ENCODE measurements at regions not wholly inside any gene's neighbourhood (a gene's known extent, or its start where the extent isn't known, plus 50 kb on each side); places are given as distances from the start of the nearest gene placed in this dataset.
"Not testable (repeated sequence)": the region's sequence is repeated elsewhere in the genome, so short reads cannot be mapped to it uniquely, and the experiment has no call there.

DNA sequence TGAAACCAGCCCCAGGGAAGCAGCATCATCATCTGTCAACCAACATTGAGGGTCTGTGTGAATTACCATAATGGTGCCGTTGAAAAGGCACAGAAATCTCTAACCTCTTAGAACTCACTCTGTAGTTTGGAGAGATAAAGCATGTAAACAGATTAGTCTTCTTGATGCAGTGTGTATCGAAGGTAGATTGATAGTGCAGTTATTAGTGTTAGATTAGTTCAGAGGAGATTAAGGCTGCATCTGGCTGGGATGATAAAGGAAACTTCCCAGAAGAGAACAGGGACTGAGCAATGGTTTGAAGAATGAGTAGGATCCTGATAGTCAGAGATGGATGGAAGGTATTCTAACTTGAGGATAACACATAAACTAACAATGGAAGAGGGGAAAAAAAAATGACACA is 651.5 kb downstream of the TLE1 start:
- DNase-seq (ENCODE audit: low read depth in 4 of 4, low spot score in 3 of 4): no peak

- no peak for DNase-seq (ENCODE audit: low read depth in 4 of 4, low spot score in 3 of 4)
These were observed 653.7 kb downstream of the TLE1 start for GRCh38 chr9:81035601-81036000.

DNA sequence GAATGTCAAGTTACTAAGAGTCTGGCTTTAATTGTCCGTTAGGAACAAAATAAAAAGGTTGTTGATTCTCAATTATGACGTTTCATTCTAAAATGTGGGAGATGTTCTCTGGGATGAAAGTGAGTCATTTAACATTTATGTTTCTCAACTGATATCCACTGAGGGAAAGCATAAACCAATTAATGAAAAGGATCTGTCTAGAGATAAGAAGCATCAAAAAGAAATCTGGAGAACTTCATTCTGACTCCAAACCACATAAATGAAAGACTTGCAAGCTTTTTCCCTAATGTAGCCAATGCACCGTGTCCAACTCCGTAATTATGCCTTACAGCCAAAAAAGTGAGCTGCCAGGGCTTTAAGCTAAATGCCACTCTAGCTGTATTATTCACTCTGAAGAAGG is 654.2 kb downstream of the TLE1 start:
- no peak for DNase-seq (ENCODE audit: low read depth in 4 of 4, low spot score in 3 of 4)

- DNase-seq (ENCODE audit: low read depth in 4 of 4, low spot score in 3 of 4): no peak
These were observed 656.5 kb downstream of the TLE1 start for GRCh38 chr9:81032831-81033230.

GRCh38 chr9:81032030-81032572 is 657.2 kb downstream of the TLE1 start:
- DNase-seq (ENCODE audit: low read depth in 4 of 4, low spot score in 3 of 4): no peak

DNA sequence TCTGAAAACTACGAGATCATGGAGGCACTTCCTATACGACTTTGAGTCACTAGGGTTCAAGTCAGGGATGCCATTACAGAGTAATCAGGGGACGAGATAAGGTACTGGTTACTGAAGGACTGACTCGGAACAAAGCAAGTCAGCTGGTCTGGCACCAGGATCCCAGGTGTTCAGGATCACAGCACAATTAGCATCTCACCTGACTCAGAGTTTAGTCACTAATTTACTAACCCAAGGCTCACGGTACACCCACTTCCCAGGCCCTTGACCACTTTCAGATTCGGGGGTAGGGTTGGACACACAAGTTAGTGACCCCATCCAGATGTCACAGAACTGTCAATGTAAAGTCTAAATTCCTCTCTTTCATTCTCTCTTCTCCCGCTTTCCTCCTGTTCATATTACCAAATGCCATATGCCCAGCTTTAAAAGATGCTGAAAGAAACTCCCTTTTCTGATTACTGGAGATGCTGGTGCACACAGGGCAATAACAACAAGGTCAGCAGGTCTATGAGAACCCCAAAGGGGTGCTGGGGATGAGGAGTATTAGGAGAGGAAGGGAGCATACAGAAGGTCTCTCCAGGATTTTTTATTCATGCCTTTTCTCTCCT is 657.8 kb downstream of the TLE1 start:
- DNase-seq (ENCODE audit: low read depth in 4 of 4, low spot score in 3 of 4): no peak

GRCh38 chr9:81030027-81030426 is 659.3 kb downstream of the TLE1 start:
- no peak for DNase-seq (ENCODE audit: low read depth in 4 of 4, low spot score in 3 of 4)

- no peak for DNase-seq (ENCODE audit: low read depth in 4 of 4, low spot score in 3 of 4)
These were observed 660.8 kb downstream of the TLE1 start for GRCh38 chr9:81028504-81028903.

- no peak for DNase-seq (ENCODE audit: low read depth in 4 of 4, low spot score in 3 of 4)
These were observed 667.2 kb downstream of the TLE1 start for GRCh38 chr9:81022177-81022576.

DNA sequence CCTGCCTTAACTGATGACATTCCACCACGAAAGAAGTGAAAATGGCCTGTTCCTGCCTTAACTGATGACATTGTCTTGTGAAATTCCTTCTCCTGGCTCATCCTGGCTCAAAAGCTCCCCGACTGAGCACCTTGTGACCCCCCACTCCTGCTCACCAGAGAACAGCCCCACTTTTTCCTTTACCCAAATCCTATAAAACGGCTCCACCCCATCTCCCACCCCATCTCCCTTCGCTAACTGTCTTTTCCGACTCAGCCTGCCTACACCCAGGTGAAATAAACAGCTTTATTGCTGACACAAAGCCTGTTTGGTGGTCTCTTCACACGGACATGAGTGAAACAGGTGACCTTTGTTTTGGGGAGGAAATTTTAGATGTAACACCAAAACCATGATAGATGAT is 674.4 kb downstream of the TLE1 start:
- DNase-seq (ENCODE audit: low read depth in 4 of 4, low spot score in 3 of 4): not testable (repeated sequence)

GRCh38 chr9:81013191-81013590 is 676.2 kb downstream of the TLE1 start:
- DNase-seq (ENCODE audit: low read depth in 4 of 4, low spot score in 3 of 4): not testable (repeated sequence)

- no peak for DNase-seq (ENCODE audit: low read depth in 4 of 4, low spot score in 3 of 4)
These were observed 686.4 kb downstream of the TLE1 start for GRCh38 chr9:81002906-81003305.

DNA sequence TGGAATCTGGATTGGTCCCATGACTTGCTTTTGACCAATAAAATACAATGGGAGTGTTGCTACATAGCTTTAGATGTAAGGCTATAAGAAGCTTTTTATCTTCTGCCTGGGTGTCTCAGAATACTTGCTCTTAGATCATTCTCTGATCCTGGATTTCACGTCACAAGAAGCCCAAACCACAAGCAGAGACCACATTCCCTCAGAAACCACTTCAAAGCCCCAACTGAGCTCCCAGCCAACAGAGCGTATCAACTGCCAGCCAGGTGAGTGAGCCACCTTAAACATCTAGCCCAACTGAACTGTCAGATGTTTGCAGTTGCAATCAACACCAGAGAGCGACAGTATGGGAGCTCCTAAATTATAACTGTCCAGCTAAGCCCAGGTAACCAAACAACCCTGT is 687.1 kb downstream of the TLE1 start:
- no peak for DNase-seq (ENCODE audit: low read depth in 4 of 4, low spot score in 3 of 4)

DNA sequence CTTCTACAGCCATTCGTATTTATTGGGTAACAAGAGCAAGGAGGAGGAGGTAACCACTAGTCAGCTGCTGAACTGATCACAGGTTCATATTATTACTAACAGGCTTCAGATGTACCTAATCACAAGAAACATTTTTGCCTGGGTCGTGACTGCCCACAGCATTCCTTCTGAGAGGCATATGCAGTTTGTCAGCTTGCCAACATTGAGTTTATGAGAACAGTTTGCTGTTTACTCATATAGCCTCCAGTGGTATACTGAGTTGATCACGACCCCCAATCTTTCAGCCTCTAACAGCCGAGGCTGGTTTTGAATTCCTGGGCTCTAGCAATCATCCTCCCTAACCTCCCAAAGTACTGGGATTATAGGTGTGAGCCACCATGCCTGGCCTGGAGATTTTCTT is 693.6 kb downstream of the TLE1 start:
- no peak for DNase-seq (ENCODE audit: low read depth in 4 of 4, low spot score in 3 of 4)

DNA sequence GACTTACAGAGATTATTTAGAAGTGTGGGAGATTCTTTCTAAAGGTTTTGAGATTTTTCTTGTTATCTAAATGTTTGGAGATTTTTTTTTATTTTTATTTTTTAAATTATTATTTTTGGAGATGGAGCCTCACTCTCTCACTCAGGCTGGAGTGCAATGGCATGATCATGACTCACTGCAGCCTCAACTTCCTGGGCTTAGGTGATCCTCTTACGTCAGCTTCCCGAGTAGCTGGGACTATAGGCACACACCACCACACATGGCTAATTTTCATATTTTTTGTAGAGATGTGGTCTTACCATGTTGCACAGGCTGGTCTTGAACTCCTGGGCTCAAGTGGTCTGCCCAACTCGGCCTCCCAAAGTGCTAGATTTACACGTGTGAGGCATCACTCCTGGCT is 694.5 kb downstream of the TLE1 start:
- DNase-seq (ENCODE audit: low read depth in 4 of 4, low spot score in 3 of 4): no peak

DNA sequence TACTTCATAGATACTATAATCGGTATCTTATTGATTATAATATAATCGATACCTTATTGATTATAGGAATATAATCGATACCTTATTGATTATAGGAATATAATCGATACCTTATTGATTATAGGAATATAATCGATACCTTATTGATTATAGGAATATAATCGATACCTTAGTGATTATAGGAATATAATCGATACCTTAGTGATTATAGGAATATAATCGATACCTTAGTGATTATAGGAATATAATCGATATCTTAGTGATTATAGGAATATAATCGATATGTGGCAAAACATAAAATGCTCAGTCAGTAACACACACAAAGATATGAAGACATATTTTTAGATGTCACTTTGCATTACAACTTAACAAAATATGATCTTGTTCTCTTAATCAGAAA is 703.8 kb downstream of the TLE1 start:
- DNase-seq (ENCODE audit: low read depth in 4 of 4, low spot score in 3 of 4): not testable (repeated sequence)

GRCh38 chr9:80976403-80976802 is 712.9 kb downstream of the TLE1 start:
- DNase-seq (ENCODE audit: low read depth in 4 of 4, low spot score in 3 of 4): no peak

DNA sequence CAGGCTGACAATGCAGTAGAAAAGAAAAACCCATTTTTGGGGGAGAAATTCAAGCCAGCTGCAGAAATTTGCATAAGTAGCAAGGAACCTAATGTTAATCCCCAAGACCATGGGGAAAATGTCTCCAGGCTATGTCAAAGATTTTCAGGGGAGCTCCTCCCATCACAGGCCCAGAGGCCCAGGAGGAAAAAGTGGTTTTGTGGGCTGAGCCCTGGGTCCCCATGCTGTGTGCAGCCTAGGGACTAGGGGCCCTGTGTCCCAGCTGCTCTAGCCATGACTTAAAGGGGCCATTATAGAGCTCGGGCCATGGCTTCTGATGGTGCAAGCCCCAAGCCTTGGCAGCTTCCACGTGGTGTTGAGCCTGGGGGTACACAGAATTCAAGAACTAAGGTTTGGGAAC is 719.0 kb downstream of the TLE1 start:
- not testable (repeated sequence) for DNase-seq (ENCODE audit: low read depth in 4 of 4, low spot score in 3 of 4)

DNA sequence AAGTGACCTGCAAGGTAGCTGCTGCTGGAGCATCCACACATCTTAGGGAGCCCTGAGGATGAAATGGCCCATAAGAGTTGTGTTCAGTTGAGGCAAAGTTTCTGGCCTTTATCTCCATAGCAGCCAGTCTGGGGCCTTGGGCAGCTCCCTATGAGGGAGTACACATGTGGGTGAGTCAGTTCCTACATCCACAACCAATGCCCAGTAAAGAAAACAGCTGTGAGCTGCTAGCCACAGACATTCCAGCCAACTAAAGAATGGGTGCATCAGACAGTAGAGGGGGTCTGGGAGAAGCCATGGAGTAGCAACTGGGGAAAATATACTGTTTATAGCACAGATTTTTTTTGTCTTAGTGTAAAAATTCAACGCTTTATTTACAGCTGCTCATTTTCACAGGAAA is 720.7 kb downstream of the TLE1 start:
- no peak for DNase-seq (ENCODE audit: low read depth in 4 of 4, low spot score in 3 of 4)

GRCh38 chr9:80964914-80965313 is 724.4 kb downstream of the TLE1 start:
- no peak for DNase-seq (ENCODE audit: low read depth in 4 of 4, low spot score in 3 of 4)

- DNase-seq (ENCODE audit: low read depth in 4 of 4, low spot score in 3 of 4): no peak
These were observed 725.0 kb downstream of the TLE1 start for GRCh38 chr9:80964374-80964773.

DNA sequence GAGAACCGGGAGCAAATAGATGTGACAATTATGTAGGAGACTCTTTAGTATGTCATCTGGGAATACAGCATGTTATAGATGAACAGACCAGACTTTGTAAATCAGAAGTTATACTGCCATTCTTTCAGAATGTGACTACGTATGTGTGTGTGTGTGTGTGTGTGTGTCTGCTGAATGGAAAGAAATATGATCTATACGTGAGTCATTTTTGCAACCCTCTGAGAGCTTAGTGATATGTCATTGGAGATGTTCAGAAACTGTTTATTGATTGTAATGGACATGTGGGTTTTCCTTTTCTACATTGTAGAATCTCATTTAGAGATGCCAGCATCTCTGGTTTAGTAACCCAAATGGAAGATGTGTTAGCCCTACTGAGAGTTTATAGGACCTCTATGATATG is 731.5 kb downstream of the TLE1 start:
- no peak for DNase-seq (ENCODE audit: low read depth in 4 of 4, low spot score in 3 of 4)

- no peak for DNase-seq (ENCODE audit: low read depth in 4 of 4, low spot score in 3 of 4)
These were observed 734.8 kb downstream of the TLE1 start for GRCh38 chr9:80954521-80954920.
